IPS DF 4.7 (cell line): ENCODE measurements at regions not wholly inside any gene's neighbourhood (a gene's known extent, or its start where the extent isn't known, plus 50 kb on each side); places are given as distances from the start of the nearest gene placed in this dataset.

Experiments used
- DNase-seq: peaks from one replicate; pipeline ENCODE4 v3.0.0-alpha.2; 2013; ENCODE audit warnings: low spot score; ENCODE audit errors: extremely low read depth

DNA sequence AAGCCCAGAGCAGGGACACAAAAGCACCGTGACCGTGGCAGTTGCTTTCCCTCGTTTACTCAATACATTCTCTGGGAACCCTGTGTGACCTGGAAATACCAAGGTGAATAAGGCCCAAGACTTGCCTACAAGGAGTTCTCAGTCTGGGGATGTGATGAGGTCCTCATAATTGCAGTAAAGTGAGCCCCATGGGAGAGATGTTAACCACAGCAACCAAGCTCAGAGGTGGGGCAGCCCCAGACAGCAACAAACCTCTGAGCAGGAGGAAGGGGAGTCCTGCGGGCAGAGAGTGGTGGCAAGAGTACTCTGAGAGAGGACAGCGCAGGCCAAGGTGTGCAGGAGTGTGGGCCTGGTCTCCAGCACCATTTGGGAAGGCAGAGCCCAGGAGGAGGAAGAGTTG, 91.6 kb downstream of the TTC32 start:
- no peak for DNase-seq

DNA sequence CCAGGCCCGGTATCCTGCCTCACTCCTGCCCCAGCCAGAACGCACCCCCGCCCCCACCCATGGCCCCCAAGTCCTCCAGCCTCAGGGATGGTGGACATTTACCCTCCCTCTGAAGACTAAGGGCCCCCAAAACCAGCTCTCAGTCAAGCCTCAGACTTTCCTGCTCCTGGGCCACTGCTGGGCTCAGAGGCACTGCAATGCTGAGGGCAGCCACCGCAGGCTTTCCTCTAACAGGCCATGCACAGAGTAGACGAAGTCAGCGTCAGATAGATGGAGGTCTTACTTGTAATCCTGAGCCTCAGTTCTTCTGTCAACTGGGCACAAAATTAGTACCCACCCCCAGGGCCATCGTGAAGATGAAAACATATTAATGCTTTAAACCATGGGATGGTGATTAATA, 92.6 kb downstream of the TTC32 start:
- DNase-seq = no peak

DNA sequence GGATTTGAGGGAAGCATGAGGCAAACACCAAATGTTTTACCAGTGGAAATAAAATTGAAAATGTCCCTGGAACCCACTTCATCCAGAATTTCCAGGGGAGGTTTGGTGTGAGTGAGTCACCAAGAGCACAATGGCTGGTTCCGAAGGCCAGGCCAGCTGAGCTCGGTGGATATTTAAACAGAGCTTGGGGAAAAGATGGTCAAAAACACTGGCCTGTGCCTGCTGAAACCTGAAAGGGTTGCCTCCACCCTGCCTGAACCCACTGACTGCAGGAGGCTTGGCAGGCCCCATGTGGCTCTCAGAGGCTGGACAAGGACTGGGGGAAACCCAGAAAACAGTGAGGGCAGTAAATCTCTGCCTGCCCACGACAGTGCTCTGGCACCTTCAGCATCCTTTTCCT, 93.9 kb downstream of the TTC32 start:
- DNase-seq = no peak

DNA sequence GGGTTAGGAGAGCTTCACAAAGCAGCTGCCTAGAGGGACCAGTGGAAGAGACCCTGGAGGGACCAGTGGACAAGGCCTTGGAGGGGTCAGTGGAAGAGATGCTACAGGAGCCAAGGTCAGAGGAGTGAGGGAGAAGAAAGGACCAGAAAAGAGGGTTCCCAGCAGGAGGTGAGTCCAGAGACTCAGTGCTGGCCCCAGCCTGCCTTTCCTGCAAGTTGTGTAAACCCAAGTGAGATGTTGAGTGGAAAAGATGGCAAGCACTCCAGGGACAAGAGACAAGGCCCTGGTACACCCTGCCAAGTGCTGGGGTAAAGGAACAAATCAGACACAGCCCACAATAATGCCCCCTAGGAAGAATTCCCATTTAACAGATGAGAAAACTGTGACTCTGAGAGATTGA, 94.4 kb downstream of the TTC32 start:
- DNase-seq = no peak

DNA sequence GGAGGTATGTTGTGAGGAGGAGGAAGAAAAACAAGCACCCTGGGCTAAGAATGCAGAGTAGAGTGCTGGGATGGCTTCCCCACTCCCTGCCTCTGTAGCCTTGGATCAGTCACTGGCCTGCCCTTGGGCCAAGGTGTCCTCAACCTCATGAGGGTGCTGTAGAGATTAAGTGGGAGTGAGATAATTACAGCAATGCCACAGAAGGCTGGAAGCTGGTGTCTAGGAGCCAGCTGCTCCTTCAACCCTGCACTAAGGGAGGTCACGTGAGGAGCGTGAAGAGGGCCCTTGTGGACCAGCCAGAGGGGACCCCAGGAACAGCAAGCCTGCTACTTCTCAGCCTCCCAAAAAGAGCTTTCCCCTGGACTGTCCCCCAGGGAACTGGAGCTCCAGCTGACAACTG, 95.2 kb downstream of the TTC32 start:
- DNase-seq = no peak

DNA sequence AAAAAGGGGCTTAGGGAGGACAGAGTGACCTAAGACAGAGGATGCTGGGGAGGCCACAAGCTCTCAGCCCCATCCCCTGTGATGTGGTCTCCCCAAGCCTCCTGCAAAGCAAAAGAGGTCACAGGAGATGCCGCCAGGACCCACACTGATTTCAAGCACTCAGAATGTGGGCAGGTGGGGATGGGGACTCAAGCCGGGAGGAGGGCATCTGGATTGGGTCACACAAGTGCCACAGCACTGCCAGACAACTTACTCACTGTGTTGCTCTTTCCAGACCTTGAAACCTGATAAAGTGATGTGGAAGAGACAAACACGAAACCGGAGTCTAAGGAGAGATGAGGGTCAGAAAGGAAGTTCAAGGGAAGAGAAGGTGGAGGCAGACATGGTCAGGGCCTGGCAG, 95.7 kb downstream of the TTC32 start:
- DNase-seq = no peak

DNA sequence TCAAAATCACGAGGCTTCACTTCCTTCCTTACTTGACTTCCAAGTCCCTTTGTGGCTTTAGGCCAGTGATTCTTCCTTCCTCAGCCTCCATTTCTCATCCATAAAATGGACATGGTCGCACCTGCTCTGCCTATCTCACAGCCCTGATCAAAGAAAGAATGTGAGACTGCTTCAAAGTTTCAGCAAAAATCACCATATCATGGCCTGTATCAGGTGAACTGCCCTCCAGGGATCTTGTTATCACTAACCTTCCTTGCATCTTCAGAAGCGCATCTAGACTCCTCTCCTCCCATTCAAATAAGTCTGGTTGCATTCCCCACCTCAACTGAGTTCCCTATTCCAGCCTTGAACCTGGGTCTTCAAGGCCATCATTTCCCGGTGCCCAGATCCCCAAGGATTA, 96.5 kb downstream of the TTC32 start:
- no peak for DNase-seq

DNA sequence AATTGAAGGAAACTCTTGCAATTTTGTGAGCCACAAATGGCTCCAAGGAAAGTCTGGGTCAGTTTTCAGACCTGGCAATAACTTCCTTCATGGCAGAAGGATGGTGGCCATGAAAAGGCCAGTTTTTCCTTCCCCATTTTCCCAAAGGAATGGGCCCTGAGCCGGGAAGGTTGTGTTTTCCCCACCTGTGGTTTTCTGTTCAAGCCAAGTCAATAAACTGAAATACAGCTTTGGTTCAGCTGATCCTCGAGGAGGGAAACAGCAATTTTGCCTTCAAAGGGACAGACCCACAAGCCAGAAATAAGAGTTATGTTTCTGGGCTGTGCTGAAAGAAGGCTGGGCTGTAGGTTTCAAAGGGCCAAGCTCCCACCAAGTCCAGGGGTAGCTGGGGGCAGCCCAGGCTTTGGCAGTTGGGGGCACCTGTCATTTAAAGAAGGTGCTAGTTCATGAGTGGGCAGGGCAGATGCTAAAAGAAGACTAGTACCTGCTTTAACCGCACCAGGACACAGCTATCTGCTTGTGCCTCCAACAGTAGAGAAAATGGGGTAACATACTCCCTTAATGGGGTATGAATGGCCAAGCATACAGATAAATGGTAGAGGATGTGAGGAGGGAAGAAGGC, 97.0 kb downstream of the TTC32 start:
- no peak for DNase-seq

DNA sequence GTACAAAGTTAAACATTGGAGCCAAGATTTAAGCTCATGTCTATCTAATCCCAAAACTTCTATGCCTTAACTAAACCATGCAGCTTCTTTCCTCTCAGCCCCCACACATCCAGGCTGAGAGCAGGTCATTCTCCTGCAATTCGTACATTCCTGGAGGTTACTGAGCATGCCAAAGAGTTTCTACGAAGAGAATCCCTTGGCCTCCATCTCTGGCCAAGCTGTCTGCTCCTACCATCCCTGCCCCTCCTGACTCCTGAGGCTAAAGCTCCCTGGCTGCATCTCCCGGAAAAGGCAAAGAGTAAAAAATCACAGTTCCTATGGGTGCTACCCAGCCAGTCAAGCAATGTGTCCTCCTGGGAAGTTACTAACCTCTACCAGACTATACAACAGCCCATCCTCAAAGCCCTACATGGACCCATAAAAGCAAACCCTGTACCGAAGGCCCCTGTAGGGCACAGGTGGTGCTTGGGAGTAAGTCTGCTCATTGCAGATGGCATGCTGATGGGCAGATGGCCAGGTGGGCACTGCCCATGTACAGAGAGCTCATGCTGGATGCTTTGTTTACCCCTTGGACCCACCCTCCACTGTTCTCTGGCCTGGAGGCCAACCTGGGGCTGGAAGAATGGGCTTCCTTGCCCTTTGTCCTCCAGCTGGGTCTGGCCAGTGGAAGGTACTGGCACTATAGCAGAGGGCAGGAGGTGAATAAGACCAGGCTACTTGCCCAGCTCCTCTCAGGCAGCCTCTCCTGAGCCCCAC, 99.5 kb downstream of the TTC32 start:
- DNase-seq = no peak

DNA sequence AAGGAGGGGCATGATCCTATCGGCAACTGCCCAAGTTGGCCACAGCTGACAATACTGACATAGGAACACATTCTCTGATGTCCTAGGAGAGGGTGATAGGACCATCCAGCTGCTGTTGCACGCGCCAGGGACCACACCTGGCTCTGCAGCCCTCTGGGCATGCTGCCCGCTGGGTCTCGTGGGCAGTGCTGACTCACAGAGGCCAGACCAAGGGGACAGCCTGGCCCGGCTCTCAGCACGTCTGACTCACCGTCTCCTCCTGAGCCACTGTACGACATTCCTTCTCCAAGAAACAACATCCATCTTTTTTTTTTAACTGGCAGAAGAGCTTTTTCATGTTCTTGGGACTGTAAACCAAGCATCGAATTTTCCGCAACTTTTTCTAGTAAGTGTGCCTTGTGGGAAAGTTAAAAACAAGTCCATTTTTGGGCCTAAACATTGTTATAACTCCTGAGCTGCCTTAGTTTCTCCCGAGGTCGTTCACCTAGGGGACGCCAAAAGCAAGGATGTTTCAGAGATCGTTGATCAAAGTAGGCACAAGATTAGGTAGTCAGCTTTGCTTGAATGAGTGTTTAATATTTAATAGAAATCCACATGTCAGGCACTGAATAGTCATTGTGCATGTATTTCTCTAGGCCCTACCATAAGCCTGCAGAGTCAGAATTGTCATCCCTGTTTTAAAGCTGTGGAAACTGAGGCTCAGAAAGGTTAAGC, 100.3 kb downstream of the TTC32 start:
- no peak for DNase-seq

DNA sequence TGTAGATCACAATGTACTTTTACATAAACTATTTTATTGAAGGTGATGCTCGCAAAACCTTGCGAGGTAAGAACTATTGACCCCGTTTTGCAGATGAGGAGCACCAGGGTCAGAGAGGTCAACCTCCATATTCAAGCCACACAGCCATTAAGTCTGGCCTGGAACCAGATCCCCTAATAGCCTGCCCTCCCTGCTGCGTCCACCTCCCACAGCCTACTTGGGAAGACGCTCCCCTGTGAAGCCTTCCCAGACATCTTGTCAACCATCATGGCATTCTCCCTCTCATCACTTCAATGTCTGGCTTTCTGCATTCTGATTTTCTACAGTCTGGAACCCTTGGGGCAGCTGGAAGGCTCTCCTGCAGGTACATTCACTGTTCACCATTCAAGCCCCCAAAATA, 101.0 kb downstream of the TTC32 start:
- DNase-seq = no peak

DNA sequence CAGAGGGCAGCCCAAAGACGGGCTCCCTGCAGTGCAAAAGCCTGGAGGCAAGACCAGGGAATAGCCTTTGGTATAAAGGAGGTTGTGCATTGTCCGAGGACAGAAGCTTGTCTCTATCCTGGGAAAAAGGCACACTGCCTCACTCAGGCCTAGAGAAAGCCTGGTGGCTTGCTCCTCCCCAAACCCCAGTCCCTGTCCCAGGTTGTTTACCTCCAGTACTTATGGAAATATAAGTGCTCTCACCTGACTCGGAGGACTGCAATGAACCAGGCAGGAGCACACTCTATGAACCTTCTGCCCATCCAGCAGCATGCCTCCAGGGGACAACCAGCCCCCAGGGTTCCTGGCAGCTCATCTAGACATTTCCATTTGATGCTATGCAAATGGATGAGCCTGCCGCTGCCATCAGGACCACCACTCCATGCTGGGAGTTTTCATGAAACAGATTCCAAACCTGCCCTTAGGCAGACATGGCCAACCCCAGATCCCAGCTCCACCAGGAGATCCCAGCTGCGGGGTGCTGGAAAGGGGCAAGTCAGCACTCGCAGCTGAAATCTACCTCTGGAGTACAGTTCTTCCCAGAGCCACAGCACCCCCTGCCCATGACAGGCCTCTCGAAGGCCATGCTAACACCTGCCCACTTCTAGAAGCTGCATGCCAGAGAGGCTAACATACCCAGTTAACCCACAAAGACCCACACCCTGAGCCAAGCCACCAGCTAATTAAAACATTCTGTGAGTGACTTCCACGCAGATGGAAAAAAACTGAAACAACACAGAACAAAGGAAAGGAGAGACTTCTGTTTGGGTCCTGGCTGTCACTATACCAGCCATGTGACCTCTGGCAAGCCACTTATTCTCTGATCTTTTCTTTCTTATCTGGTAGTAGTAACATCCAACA, 101.7 kb downstream of the TTC32 start:
- no peak for DNase-seq

DNA sequence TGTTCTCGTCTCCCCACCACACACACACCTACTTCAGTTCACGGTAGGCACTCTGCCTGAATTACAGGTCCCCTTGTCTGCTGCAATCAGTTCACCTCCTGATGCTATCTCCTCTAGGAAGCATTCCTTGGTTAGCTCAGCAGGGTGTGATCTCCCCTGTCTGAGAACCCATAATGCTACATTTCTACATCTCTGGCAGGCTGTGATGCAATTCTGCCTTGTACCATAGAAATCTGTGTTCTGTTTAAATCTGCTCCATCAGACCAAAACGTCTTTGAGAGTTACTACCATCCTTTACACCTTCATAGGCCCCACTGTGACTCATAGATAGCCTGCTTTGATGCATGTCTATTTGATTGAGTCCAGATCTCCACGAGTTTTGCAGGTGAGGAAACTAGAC, 103.9 kb downstream of the TTC32 start:
- no peak for DNase-seq

DNA sequence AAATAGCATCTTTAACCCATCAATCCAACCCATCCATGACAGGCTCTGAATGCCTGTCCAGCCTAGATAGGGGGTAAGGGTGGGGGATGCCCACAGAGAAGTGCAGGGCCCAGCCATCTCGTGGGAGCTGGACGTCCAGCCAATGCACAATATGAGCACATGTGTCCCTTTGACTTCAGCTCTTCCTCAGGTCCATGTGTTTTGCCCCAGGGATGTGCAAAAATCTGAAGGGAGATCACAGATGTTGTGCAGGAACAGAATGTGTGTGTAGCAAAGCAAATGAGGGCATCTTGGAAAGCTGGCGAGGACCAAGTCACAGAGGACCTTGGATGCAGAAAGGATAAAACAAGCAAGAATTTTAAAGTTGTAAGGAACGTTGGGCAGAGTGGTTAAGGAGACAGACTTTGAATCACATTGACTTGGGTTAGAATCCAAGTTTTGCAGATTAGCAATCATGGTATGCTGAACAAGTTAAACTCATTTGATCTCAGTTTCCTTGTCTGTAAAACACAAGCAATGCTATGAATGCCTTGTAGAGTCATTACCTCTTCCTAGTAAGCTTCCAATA, 104.5 kb downstream of the TTC32 start:
- no peak for DNase-seq

DNA sequence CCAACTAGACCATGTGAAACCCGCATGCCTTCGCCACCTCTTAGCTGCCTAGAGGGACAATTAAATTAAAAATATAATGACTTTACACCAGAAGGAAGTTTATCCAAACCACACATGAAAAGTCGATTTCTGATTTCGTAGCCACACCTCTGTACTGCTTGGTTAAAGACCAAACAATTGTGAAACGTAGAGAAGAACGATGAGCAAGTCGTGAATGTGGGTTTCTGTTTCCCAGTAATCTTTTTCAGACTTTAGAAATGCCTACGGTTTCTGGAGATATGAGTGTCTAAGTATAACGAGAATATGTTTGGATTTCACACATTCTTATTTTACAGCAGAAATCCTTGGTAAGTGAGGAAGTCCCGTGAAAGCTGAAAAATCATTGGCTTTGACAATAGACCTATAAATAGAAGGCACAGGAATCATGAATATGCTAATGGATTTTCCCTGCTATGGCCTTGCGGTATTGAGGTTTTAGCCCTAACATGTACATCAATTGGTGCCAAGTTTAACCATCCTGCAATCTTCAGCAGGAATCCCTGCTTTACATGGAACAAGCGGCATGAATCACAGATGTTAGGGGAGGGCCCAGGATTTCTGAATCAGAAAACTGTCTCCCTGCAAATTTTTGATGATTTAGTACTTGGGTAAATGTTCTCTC, 105.6 kb downstream of the TTC32 start:
- no peak for DNase-seq

DNA sequence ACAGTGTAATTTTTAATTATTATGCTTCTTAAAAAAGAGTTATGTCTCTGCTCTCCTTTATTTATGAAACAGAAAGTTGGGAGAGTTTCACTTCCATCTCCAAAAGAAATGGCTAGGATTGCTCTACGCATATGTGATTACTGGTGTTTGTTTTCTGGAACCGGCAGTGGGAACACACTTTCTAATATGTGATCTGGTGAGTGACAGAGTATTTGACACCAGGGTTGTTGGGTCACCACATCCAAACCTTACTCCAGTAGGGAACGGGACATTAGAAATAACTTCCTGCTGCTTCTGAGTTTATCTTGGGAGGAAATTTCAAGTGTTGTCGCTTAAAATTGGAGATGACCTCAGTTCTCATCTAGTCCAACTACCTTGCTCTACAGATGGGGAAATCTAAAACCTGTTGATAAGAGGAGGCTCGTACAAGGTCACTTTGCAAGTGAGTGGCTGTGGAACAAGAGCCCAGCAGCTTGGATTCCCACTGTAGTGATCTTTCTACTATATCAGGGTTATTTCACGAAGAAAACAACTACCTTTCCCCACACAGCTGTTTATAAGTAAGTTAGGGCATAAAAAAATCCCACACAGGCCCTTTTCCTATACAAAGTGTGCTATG, 108.5 kb downstream of the TTC32 start:
- no peak for DNase-seq

DNA sequence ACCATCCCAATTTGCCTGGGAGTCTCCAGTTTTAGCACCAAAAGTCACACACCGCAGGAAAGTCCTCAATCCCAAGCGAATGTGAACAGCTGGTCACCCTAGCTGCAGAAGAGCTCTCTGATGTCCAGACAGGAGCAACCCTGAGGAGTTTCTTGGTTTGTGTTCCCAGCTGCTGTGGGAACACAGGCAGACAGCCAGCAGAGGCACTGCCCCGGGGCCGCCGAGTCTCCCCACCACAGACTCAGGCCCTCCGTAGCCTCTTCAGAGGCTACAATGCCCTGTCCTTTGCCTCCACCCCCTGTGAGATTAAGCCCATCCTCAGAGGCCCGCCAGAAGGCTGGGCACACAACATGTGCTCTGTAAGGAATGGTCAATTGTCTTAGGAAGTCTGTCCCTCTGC, 111.5 kb downstream of the TTC32 start:
- no peak for DNase-seq

DNA sequence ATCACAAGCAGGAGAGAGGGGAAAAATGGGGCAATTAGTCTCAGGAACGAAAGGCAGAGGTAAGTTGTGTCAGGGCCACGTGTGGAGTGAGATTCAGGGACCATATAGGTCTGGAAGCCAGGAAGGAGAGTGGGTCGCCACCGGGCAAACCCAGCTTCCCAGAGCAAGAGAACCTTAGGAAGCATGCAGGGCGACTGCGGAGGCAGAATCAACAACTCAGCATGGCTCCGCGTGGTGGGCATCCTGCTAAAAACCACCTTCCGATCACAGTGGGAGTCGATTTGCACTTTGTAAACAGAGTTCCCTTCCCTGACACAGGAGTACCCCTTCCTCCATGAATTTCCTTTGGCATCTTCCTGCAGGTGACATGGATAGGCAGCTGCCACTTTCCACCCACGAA, 114.6 kb downstream of the TTC32 start:
- no peak for DNase-seq

DNA sequence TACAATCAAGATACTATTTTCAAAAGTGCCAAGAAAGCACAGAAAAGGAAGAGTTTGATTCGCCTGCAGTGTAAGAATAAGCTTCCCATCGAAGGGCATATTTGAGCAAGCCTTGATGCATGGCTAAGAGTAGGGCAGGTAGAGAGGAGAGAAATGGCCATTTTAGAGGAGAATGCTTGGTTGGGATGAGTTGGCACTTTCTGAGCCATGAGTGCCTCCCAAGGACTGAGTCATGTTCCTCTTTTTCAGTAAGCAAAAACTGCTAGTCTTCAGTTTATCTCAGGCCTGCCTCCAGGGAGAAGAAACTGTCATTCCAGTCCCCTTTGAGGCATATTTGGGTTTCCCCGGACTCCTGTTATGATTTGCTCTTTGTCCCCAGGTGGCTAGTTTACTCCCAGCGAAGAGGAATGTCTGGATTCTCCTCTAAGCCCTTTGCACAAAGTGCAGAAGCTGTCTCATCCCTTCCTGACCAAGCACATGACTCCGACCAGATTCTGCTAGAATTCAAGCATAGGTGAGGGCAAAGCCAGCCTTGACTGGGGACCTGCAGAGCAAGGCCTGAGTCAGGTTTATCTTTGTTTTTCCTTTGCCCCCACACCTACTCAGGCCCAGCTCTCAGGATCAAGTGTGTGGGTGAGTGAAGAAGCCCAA, 115.2 kb downstream of the TTC32 start:
- DNase-seq = no peak

DNA sequence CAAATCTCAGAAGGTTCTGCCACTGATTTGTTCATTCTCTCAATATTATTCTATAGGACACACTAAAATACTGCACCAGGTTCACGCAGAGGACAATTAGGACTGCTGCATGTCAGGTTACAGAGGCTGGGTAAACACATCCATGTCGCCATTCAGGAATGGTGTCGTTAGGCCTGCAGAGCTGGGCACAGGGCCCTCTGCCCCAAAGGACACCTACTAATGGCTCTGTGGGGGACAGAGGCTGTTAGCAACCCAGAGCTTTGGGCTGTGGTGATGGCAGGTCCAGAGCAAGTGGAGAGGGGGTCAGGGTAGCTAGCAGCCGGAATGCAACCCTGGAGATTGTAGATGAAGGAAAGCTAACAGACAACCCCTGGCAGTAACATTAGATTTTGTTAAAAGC, 115.9 kb downstream of the TTC32 start:
- DNase-seq = no peak
